Gastroesophageal sphincter (tissue), 4 donors: ENCODE measurements at regions not wholly inside any gene's neighbourhood (a gene's known extent, or its start where the extent isn't known, plus 50 kb on each side); places are given as distances from the start of the nearest gene placed in this dataset.

Experiments
- ATAC-seq: fragments of 150-250 bp; one replicate; pipeline ENCODE4 v1.9.1; 2016; ENCODE audit warnings: mild to moderate bottlenecking, moderate library complexity
- H3K27ac ChIP-seq, 4 donors: fragments of 200-600 bp; sonication (generic) in 3 of 4; 1 replicate in 3 of 4; 2 replicates in 1 of 4; pipeline ENCODE4 v1.5.1; 2016 to 2019
- H3K27me3 ChIP-seq: fragments of 200-600 bp; sonication (generic); one replicate; pipeline ENCODE4 v1.5.1; 2019
- H3K36me3 ChIP-seq, 2 donors: fragments of 200-600 bp; sonication (generic); one replicate each; pipeline ENCODE4 v1.5.1; 2019; ENCODE audit warnings: control low read depth in 1 of 2
- H3K4me1 ChIP-seq, 3 donors: fragments of 200-600 bp; sonication (generic); 1 replicate in 2 of 3; 2 replicates in 1 of 3; pipeline ENCODE4 v1.5.1; 2016 to 2019; ENCODE audit warnings: control low read depth in 2 of 3
- H3K4me3 ChIP-seq, 2 donors: fragments of 200-600 bp; sonication (generic); one replicate each; pipeline ENCODE4 v1.5.1; 2019; ENCODE audit warnings: mild to moderate bottlenecking in 1 of 2, moderate library complexity in 1 of 2
- H3K9me3 ChIP-seq, 3 donors: fragments of 200-600 bp; sonication (generic); one replicate each; pipeline ENCODE4 v1.5.1; 2017 to 2019; ENCODE audit warnings: control low read depth in 2 of 3
- CTCF ChIP-seq, 4 experiments: fragments of 200-600 bp in 2 of 4; fragments of 450-650 bp in 2 of 4; sonication (generic) in 1 of 4; IDR thresholded peaks; one replicate each; pipeline ENCODE4 v1.5.1; 2017 to 2019; ENCODE audit warnings: antibody characterized with exemption in 4 of 4, mild to moderate bottlenecking in 2 of 4, moderate library complexity in 2 of 4
- EP300 ChIP-seq: sonication (generic); formaldehyde crosslinking; IDR thresholded peaks from one replicate; pipeline ENCODE4 v1.6.1; 2017; ENCODE audit warnings: antibody characterized with exemption, mild to moderate bottlenecking
- POLR2A ChIP-seq, 2 donors: fragments of 450-650 bp; IDR thresholded peaks; one replicate each; pipeline ENCODE4 v1.6.1; 2017; ENCODE audit warnings: antibody characterized with exemption in 2 of 2, mild to moderate bottlenecking in 2 of 2, moderate library complexity in 1 of 2
- POLR2AphosphoS5 ChIP-seq: sonication (generic); formaldehyde crosslinking; IDR thresholded peaks from one replicate; pipeline ENCODE4 v1.6.1; 2017; ENCODE audit warnings: antibody characterized with exemption
- WGBS, 2 donors: methylation state at CpG; one replicate each; pipeline ENCODE4 v1.1.5; 2018; ENCODE audit warnings: low coverage in 1 of 2; 5-methylcytosine and 5-hydroxymethylcytosine counted together

- Histone ChIP-seq H3K9me3 (no peaks in the 10 kb centered on the region), H3K36me3 (no peaks in the 10 kb centered on the region), H3K27me3 (no peaks in the 10 kb centered on the region), H3K4me1 (peaks cover 0 to 11% (median 0%) of the 10 kb centered on the region in 3 donors), H3K4me3 (no peak overlapping the region), H3K27ac (no peak overlapping the region)
- no peak for TF ChIP-seq CTCF (IDR thresholded peaks at IDR 0.05)
- no peak for TF ChIP-seq POLR2AphosphoS5
- no peak for TF ChIP-seq POLR2A (IDR thresholded peaks at IDR 0.05)
- TF ChIP-seq EP300 = no peak
- whole genome bisulfite sequencing, 2 donors = 52 to 62% methylated on average over 2 of the region's 2 CpGs
- ATAC-seq = no peak
These were observed 568.5 kb downstream of the IQCM start for GRCh38 chr4:149247164-149247563.

- no peaks in the 10 kb centered on the region for H3K27me3 ChIP-seq
These were observed 570.3 kb downstream of the IQCM start for GRCh38 chr4:149245333-149245732.

DNA sequence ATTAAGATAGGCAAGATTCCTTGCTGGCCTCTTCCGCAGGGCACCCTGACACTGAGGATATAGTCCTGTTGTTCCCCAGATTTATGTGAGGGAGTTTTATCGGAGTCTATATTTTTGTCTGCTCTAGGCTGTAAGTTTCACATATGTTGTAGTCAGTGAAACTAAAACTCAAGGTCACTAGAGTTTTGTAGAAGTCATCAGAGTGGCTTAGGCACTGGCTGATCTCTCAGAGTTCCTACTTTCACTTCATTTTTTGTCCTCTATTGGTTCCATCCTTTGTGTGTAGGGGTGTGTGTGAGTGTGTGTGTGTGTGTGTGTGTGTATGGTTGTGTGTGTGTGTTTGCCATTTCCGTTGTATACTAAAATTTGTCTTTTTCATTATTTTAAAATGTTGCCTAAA lies 577.5 kb downstream of the IQCM start:
- no peak for ATAC-seq
- H3K4me1 ChIP-seq = no peaks in the 10 kb centered on the region
- no peak overlapping the region for H3K4me3 ChIP-seq
- no peaks in the 10 kb centered on the region for H3K9me3 ChIP-seq
- H3K36me3 ChIP-seq = no peaks in the 10 kb centered on the region
- no peaks in the 10 kb centered on the region for H3K27me3 ChIP-seq
- 89 to 100% methylated on average over 2 to 3 of the region's 3 CpGs for WGBS, 2 donors
- H3K27ac ChIP-seq = no peak overlapping the region
- TF ChIP-seq POLR2AphosphoS5 (no peak), CTCF (IDR thresholded peaks at IDR 0.05) (no peak), POLR2A (IDR thresholded peaks at IDR 0.05) (no peak), EP300 (no peak)

More at GRCh38 chr4:149245333-149245732, 570.3 kb downstream of the IQCM start:
- Histone ChIP-seq H3K9me3 (no peaks in the 10 kb centered on the region), H3K4me3 (no peak overlapping the region), H3K4me1 (peaks cover 0 to 11% (median 0%) of the 10 kb centered on the region in 3 donors), H3K36me3 (no peaks in the 10 kb centered on the region), H3K27ac (no peak overlapping the region)
- TF ChIP-seq POLR2A (IDR thresholded peaks at IDR 0.05) (no peak), POLR2AphosphoS5 (no peak), CTCF (IDR thresholded peaks at IDR 0.05) (no peak), EP300 (no peak)
- ATAC-seq = no peak
- WGBS, 2 donors = 86 to 100% methylated on average over 1 of the region's 1 CpG

- no peaks in the 10 kb centered on the region for H3K4me1 ChIP-seq
- H3K27me3 ChIP-seq = no peaks in the 10 kb centered on the region
- H3K27ac ChIP-seq = no peak overlapping the region
- TF ChIP-seq POLR2AphosphoS5 = no peak
- no peak for TF ChIP-seq CTCF (IDR thresholded peaks at IDR 0.05)
- no peak for TF ChIP-seq POLR2A (IDR thresholded peaks at IDR 0.05)
- TF ChIP-seq EP300 = no peak
- no peak for ATAC-seq
- peaks cover 0 to under 1% (median 0%) of the 10 kb centered on the region in 3 donors for H3K9me3 ChIP-seq
- H3K4me3 ChIP-seq = no peak overlapping the region
- H3K36me3 ChIP-seq = no peaks in the 10 kb centered on the region
- 100% methylated on average over 1 of the region's 1 CpG for WGBS, 2 donors
These were observed 580.8 kb downstream of the IQCM start for GRCh38 chr4:149234798-149235197.

- TF ChIP-seq EP300 (no peak), POLR2AphosphoS5 (no peak), POLR2A (IDR thresholded peaks at IDR 0.05) (no peak)
- no peaks in the 10 kb centered on the region for H3K4me1 ChIP-seq
- peaks cover 0 to 35% (median 0%) of the 10 kb centered on the region in 3 donors for H3K9me3 ChIP-seq
- H3K27ac ChIP-seq = no peak overlapping the region
- H3K27me3 ChIP-seq = no peaks in the 10 kb centered on the region
- no peaks in the 10 kb centered on the region for H3K36me3 ChIP-seq
- ATAC-seq = no peak
- H3K4me3 ChIP-seq = no peak overlapping the region
These were observed 592.0 kb downstream of the IQCM start for GRCh38 chr4:149223659-149224058.
